Neuronal stem cell (in vitro differentiated cells): ENCODE measurements at regions not wholly inside any gene's neighbourhood (a gene's known extent, or its start where the extent isn't known, plus 50 kb on each side); places are given as distances from the start of the nearest gene placed in this dataset.

Experiments used
- DNase-seq: peaks from one replicate; pipeline ENCODE4 v3.0.0-alpha.2; 2013; ENCODE audit warnings: low spot score
- H2AFZ ChIP-seq: one replicate; pipeline ENCODE4 v1.6.1; 2013; ENCODE audit warnings: mild to moderate bottlenecking, low read length, inconsistent platforms
- H2AK5ac ChIP-seq: 2 replicates; pipeline ENCODE4 v1.6.1; 2013; ENCODE audit warnings: low read depth, mild to moderate bottlenecking, inconsistent platforms, low read length, moderate library complexity, mixed read lengths
- H2BK120ac ChIP-seq: 2 replicates; pipeline ENCODE4 v1.6.1; 2013; ENCODE audit warnings: low read depth, mild to moderate bottlenecking, inconsistent platforms, low read length, moderate library complexity, mixed read lengths
- H2BK12ac ChIP-seq: one replicate; pipeline ENCODE4 v1.6.1; 2013; ENCODE audit warnings: low read length, inconsistent platforms
- H2BK15ac ChIP-seq: 2 replicates; pipeline ENCODE4 v1.6.1; 2013; ENCODE audit warnings: mild to moderate bottlenecking, low read length, inconsistent platforms, mixed read lengths
- H2BK5ac ChIP-seq: one replicate; pipeline ENCODE4 v1.6.1; 2013; ENCODE audit warnings: inconsistent platforms, mild to moderate bottlenecking, low read length, moderate library complexity
- H3K14ac ChIP-seq: one replicate; pipeline ENCODE4 v1.6.1; 2013; ENCODE audit warnings: low read length, inconsistent platforms
- H3K18ac ChIP-seq: 2 replicates; pipeline ENCODE4 v1.6.1; 2013; ENCODE audit warnings: low read length, inconsistent platforms
- H3K23ac ChIP-seq: 2 replicates; pipeline ENCODE4 v1.6.1; 2013; ENCODE audit warnings: low read depth, mild to moderate bottlenecking, mixed read lengths, low read length, inconsistent platforms; ENCODE audit not compliant: poor library complexity
- H3K27ac ChIP-seq: replicated peaks from 3 replicates; pipeline ENCODE4 v1.5.1; 2013; ENCODE audit warnings: low read length, inconsistent platforms
- H3K27me3 ChIP-seq, 3 experiments: 2 replicates each; pipeline ENCODE4 v1.6.1; 2013; ENCODE audit warnings: low read length in 3 of 3, mild to moderate bottlenecking in 2 of 3, inconsistent platforms in 1 of 3, low read depth in 1 of 3, mixed read lengths in 1 of 3, moderate library complexity in 1 of 3; ENCODE audit not compliant: control insufficient read depth in 3 of 3, insufficient read depth in 3 of 3
- H3K36me3 ChIP-seq, 2 donors: replicated peaks in 1 of 2; 2 replicates each; pipeline ENCODE4 v1.6.1; 2013; ENCODE audit warnings: low read length in 2 of 2; ENCODE audit not compliant: control insufficient read depth in 2 of 2, insufficient read depth in 2 of 2
- H3K4ac ChIP-seq: 2 replicates; pipeline ENCODE4 v1.6.1; 2013; ENCODE audit warnings: inconsistent platforms, mild to moderate bottlenecking, low read length, moderate library complexity
- H3K4me1 ChIP-seq, 2 donors: 1 replicate in 1 of 2; 2 replicates in 1 of 2; pipeline ENCODE4 v1.6.1; 2013; ENCODE audit warnings: low read length in 2 of 2, low read depth in 1 of 2; ENCODE audit not compliant: control insufficient read depth in 2 of 2, insufficient read depth in 1 of 2
- H3K4me2 ChIP-seq: one replicate; pipeline ENCODE4 v1.6.1; 2013; ENCODE audit warnings: mild to moderate bottlenecking, low read length, inconsistent platforms; ENCODE audit not compliant: insufficient read depth, poor library complexity, severe bottlenecking
- H3K4me3 ChIP-seq, 2 donors: 2 replicates each; pipeline ENCODE4 v1.5.1; 2013; ENCODE audit warnings: low read length in 2 of 2, mild to moderate bottlenecking in 2 of 2, inconsistent platforms in 1 of 2, moderate library complexity in 1 of 2
- H3K79me1 ChIP-seq: one replicate; pipeline ENCODE4 v1.6.1; 2013; ENCODE audit warnings: low read depth, mild to moderate bottlenecking, inconsistent platforms, low read length, moderate library complexity
- H3K9ac ChIP-seq: one replicate; pipeline ENCODE4 v1.6.1; 2013; ENCODE audit warnings: mild to moderate bottlenecking, low read depth, low read length, inconsistent platforms; ENCODE audit not compliant: poor library complexity
- H3K9me3 ChIP-seq, 2 donors: replicated peaks in 1 of 2; 2 replicates each; pipeline versions ENCODE3 to v1.6.1; 2013; ENCODE audit warnings: low read length in 2 of 2, mild to moderate bottlenecking in 2 of 2, inconsistent platforms in 1 of 2, low read depth in 1 of 2, mixed read lengths in 1 of 2, moderate library complexity in 1 of 2; ENCODE audit not compliant: control insufficient read depth in 2 of 2, insufficient read depth in 1 of 2
- H4K8ac ChIP-seq: one replicate; pipeline ENCODE4 v1.6.1; 2013; ENCODE audit warnings: low read depth, mild to moderate bottlenecking, inconsistent platforms, low read length, moderate library complexity
- H4K91ac ChIP-seq: one replicate; pipeline ENCODE4 v1.6.1; 2013; ENCODE audit warnings: low read length, low read depth, mild to moderate bottlenecking, inconsistent platforms; ENCODE audit not compliant: poor library complexity
- WGBS, 2 donors: extraction: QIAGEN DNeasy Blood & Tissue Kit; methylation state at CpG; one replicate each; pipeline ENCODE4 v1.1.7; 2013; ENCODE audit warnings: missing lambda C conversion rate in 2 of 2, mixed read lengths in 1 of 2; ENCODE audit not compliant: insufficient read length in 2 of 2, insufficient replicate concordance in 1 of 2; ENCODE audit errors: extremely low coverage in 2 of 2; 5-methylcytosine and 5-hydroxymethylcytosine counted together

DNA sequence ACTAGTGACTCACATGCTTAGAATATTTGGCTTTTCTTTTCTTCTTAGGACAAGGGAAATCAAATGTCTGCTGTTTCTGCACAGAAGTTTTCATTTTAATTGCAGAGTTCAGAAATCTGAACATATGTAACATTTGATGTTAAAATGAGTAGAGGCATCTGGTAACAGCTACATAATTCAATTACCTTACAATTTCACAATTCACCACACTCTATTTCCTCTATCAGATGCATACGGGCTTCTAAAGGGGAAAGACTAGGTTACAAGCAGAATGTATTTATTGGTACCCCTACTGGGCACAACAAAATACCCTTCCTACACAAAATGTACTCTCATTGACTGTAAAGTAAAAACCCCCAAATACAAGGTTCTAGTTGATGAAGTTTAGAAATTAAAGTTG, 176.0 kb downstream of the SOX2 start:
- Histone ChIP-seq H2BK120ac (no peak overlapping the region), H3K36me3 (no peaks in the 10 kb centered on the region), H3K27me3 (no peaks in the 10 kb centered on the region), H2BK12ac (no peak overlapping the region), H3K14ac (no peak overlapping the region), H3K4me1 (peaks cover 0 to 6% of the 10 kb centered on the region in 2 donors), H4K91ac (no peak overlapping the region), H4K8ac (no peak overlapping the region), H3K23ac (no peak overlapping the region), H2AK5ac (no peak overlapping the region), H3K79me1 (no peaks in the 10 kb centered on the region), H3K9ac (no peak overlapping the region), H2BK5ac (no peak overlapping the region), H3K18ac (no peak overlapping the region), H3K27ac (no peak overlapping the region), H2BK15ac (no peak overlapping the region), H3K4ac (no peak overlapping the region), H3K9me3 (peaks cover 0 to 1% of the 10 kb centered on the region in 2 donors), H3K4me3 (no peak overlapping the region), H3K4me2 (no peak overlapping the region), H2AFZ (no peak overlapping the region)
- no CpG with 5 or more reads among the region's 1 CpG for WGBS, 2 donors
- DNase-seq = no peak

DNA sequence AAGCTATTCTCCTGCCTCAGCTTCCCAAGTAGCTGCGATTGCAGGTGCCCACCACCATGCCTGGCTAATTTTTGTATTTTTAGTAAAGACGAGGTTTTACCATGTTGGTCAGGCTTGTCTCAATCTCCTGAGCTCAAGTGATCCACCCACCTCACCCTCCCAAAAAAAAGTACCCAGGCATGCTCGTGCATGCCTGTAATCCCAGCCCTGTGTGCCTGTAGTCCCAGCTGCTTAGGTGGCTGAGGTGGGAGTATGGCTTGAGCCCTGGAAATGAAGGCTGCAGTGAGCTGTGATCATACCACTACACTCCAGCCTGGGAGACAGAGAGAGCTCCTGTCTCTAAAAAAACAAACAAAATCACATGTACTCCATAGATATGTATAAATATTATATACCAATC, 176.5 kb downstream of the SOX2 start:
- Histone ChIP-seq H4K91ac (no peak overlapping the region), H3K4ac (no peak overlapping the region), H3K14ac (peak overlapping the region; percentile 8), H2BK120ac (no peak overlapping the region), H2BK5ac (no peak overlapping the region), H3K4me2 (no peak overlapping the region), H4K8ac (no peak overlapping the region), H2AFZ (no peak overlapping the region), H2AK5ac (no peak overlapping the region), H3K27ac (no peak overlapping the region), H3K79me1 (no peaks in the 10 kb centered on the region), H3K9ac (no peak overlapping the region), H3K4me1 (peaks cover 0 to 9% of the 10 kb centered on the region in 2 donors), H3K9me3 (peaks cover 0 to 1% of the 10 kb centered on the region in 2 donors), H3K4me3 (no peak overlapping the region), H3K27me3 (no peaks in the 10 kb centered on the region), H2BK15ac (no peak overlapping the region), H3K36me3 (no peaks in the 10 kb centered on the region), H3K18ac (no peak overlapping the region), H3K23ac (no peak overlapping the region), H2BK12ac (no peak overlapping the region)
- no peak for DNase-seq
- WGBS, 2 donors = no CpG with 5 or more reads among the region's 3 CpGs

DNA sequence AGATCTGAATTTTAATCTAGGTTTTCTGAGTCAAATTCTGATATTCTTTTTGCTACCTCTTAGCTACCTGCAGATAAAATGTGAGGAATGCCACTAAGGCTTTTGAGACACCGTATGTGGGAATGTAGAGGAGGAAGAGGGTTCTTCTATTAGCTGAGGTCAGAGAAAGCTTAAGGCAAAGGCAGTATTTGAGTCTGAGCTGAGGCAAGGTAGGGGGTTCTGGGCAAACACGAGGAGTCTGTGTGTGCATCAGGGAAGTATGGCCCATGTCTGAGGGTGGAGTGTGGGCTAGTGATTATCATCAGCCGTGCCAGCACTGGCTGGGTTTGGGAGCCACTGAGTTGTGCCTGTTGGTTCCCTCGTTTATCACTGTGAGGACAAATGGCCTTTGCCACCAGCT, 181.1 kb downstream of the SOX2 start:
- Histone ChIP-seq H4K8ac (no peak overlapping the region), H3K4me1 (peaks cover 0 to 5% of the 10 kb centered on the region in 2 donors), H2AK5ac (no peak overlapping the region), H3K36me3 (no peaks in the 10 kb centered on the region), H4K91ac (no peak overlapping the region), H2BK5ac (no peak overlapping the region), H3K4me2 (no peak overlapping the region), H3K9me3 (peaks cover 0 to 1% of the 10 kb centered on the region in 2 donors), H3K23ac (no peak overlapping the region), H2BK15ac (no peak overlapping the region), H3K9ac (no peak overlapping the region), H2BK12ac (no peak overlapping the region), H3K4ac (no peak overlapping the region), H3K14ac (no peak overlapping the region), H3K27me3 (no peaks in the 10 kb centered on the region), H3K4me3 (no peak overlapping the region), H3K79me1 (no peaks in the 10 kb centered on the region), H3K27ac (no peak overlapping the region), H2AFZ (peak overlapping the region; percentile 25), H2BK120ac (no peak overlapping the region), H3K18ac (no peak overlapping the region)
- WGBS, 2 donors = no CpG with 5 or more reads among the region's 4 CpGs
- no peak for DNase-seq

DNA sequence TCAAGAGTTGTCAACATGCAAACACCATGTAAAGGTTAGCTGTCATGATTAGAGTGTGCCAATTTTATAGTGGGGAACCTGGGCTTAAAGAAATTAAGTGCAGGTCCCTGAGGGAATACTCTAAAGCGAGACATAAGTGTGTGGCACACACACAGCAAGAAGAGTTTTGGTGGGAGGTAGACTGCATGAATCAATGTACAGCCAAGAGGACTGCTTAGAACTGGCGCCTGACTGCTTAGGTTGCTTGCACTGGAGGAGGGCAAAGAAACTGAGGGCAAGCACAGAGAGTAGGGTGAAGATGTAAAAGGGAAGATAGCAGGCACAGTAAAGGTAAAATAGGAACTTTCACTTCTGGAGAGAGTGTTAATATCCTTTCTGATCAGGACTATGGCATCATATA, 184.9 kb downstream of the SOX2 start:
- H3K9me3 ChIP-seq = no peaks in the 10 kb centered on the region
- H2BK120ac ChIP-seq = no peak overlapping the region
- H3K14ac ChIP-seq = no peak overlapping the region
- no CpG with 5 or more reads among the region's 2 CpGs for WGBS, 2 donors
- H3K27me3 ChIP-seq = no peaks in the 10 kb centered on the region
- no peak overlapping the region for H4K8ac ChIP-seq
- no peak overlapping the region for H3K27ac ChIP-seq
- H4K91ac ChIP-seq = no peak overlapping the region
- no peak overlapping the region for H3K4me3 ChIP-seq
- no peak overlapping the region for H2AK5ac ChIP-seq
- no peaks in the 10 kb centered on the region for H3K79me1 ChIP-seq
- H3K23ac ChIP-seq = no peak overlapping the region
- peaks cover 0 to 3% of the 10 kb centered on the region in 2 donors for H3K4me1 ChIP-seq
- no peak overlapping the region for H3K4me2 ChIP-seq
- no peak overlapping the region for H2BK15ac ChIP-seq
- no peak overlapping the region for H3K18ac ChIP-seq
- no peak overlapping the region for H2AFZ ChIP-seq
- DNase-seq = no peak
- H3K36me3 ChIP-seq = no peaks in the 10 kb centered on the region
- H3K9ac ChIP-seq = no peak overlapping the region
- H2BK5ac ChIP-seq = no peak overlapping the region
- no peak overlapping the region for H2BK12ac ChIP-seq
- no peak overlapping the region for H3K4ac ChIP-seq
